ENCODE measurements at regions not wholly inside any gene's neighbourhood (a gene's known extent, or its start where the extent isn't known, plus 50 kb on each side); places are given as distances from the start of the nearest gene placed in this dataset.

GRCh38 chr4:189385579-189385978 lies 555.1 kb upstream of the FRG1 start:
- Histone ChIP-seq H3K27me3 (ENCODE audit: control insufficient read depth, insufficient read depth, low read length) (no peaks in the 10 kb centered on the region), H3K27ac (ENCODE audit: low read length) (no peak overlapping the region), H3K9me3 (ENCODE audit: control insufficient read depth, low read depth, low read length) (no peaks in the 10 kb centered on the region), H3K36me3 (ENCODE audit: control insufficient read depth, insufficient read depth, low read length) (no peaks in the 10 kb centered on the region), H3K4me1 (ENCODE audit: control insufficient read depth, insufficient read depth, low read length) (no peaks in the 10 kb centered on the region), H3K4me3 (ENCODE audit: low read length) (no peak overlapping the region)
- DNase-seq = peak in 1 of 2 donors; percentile 26
- WGBS (ENCODE audit: insufficient coverage, low lambda C conversion rate) = 13% methylated on average over 1 of the region's 2 CpGs

- no peaks in the 10 kb centered on the region for H3K4me1 ChIP-seq (ENCODE audit: control insufficient read depth, insufficient read depth, low read length)
- no peak for DNase-seq
- H3K9me3 ChIP-seq (ENCODE audit: control insufficient read depth, low read depth, low read length) = no peaks in the 10 kb centered on the region
- H3K27ac ChIP-seq (ENCODE audit: low read length) = no peak overlapping the region
- 100% methylated on average over 1 of the region's 7 CpGs for WGBS (ENCODE audit: insufficient coverage, low lambda C conversion rate)
- no peaks in the 10 kb centered on the region for H3K27me3 ChIP-seq (ENCODE audit: control insufficient read depth, insufficient read depth, low read length)
- H3K4me3 ChIP-seq (ENCODE audit: low read length) = no peak overlapping the region
- no peaks in the 10 kb centered on the region for H3K36me3 ChIP-seq (ENCODE audit: control insufficient read depth, insufficient read depth, low read length)
Observed at GRCh38 chr4:189396435-189396834, 544.2 kb upstream of the FRG1 start.

- no peaks in the 10 kb centered on the region for H3K4me1 ChIP-seq (ENCODE audit: control insufficient read depth, insufficient read depth, low read length)
- WGBS (ENCODE audit: insufficient coverage, low lambda C conversion rate) = no CpG with 5 or more reads among the region's 1 CpG
- H3K9me3 ChIP-seq (ENCODE audit: control insufficient read depth, low read depth, low read length) = peaks cover 2% of the 10 kb centered on the region
- H3K4me3 ChIP-seq (ENCODE audit: low read length) = no peak overlapping the region
- no peak for DNase-seq
- no peak overlapping the region for H3K27ac ChIP-seq (ENCODE audit: low read length)
- H3K27me3 ChIP-seq (ENCODE audit: control insufficient read depth, insufficient read depth, low read length) = no peaks in the 10 kb centered on the region
- no peaks in the 10 kb centered on the region for H3K36me3 ChIP-seq (ENCODE audit: control insufficient read depth, insufficient read depth, low read length)
Observed at GRCh38 chr4:189404271-189404670, 536.4 kb upstream of the FRG1 start.

GRCh38 chr4:189409158-189409557 lies 531.5 kb upstream of the FRG1 start:
- WGBS (ENCODE audit: insufficient coverage, low lambda C conversion rate) = 90% methylated on average over 2 of the region's 6 CpGs

GRCh38 chr4:189414021-189414420 lies 526.7 kb upstream of the FRG1 start:
- H3K27ac ChIP-seq (ENCODE audit: low read length) = no peak overlapping the region
- H3K27me3 ChIP-seq (ENCODE audit: control insufficient read depth, insufficient read depth, low read length) = no peaks in the 10 kb centered on the region
- H3K4me1 ChIP-seq (ENCODE audit: control insufficient read depth, insufficient read depth, low read length) = no peaks in the 10 kb centered on the region
- WGBS (ENCODE audit: insufficient coverage, low lambda C conversion rate) = 85% methylated on average over 2 of the region's 4 CpGs
- no peaks in the 10 kb centered on the region for H3K9me3 ChIP-seq (ENCODE audit: control insufficient read depth, low read depth, low read length)
- no peak overlapping the region for H3K4me3 ChIP-seq (ENCODE audit: low read length)
- DNase-seq = no peak
- no peaks in the 10 kb centered on the region for H3K36me3 ChIP-seq (ENCODE audit: control insufficient read depth, insufficient read depth, low read length)

More at GRCh38 chr4:189409158-189409557, 531.5 kb upstream of the FRG1 start:
- H3K27ac ChIP-seq (ENCODE audit: low read length) = no peak overlapping the region
- H3K9me3 ChIP-seq (ENCODE audit: control insufficient read depth, low read depth, low read length) = peaks cover 2% of the 10 kb centered on the region
- H3K36me3 ChIP-seq (ENCODE audit: control insufficient read depth, insufficient read depth, low read length) = no peaks in the 10 kb centered on the region
- no peak overlapping the region for H3K4me3 ChIP-seq (ENCODE audit: low read length)
- no peaks in the 10 kb centered on the region for H3K27me3 ChIP-seq (ENCODE audit: control insufficient read depth, insufficient read depth, low read length)
- no peak for DNase-seq
- H3K4me1 ChIP-seq (ENCODE audit: control insufficient read depth, insufficient read depth, low read length) = no peaks in the 10 kb centered on the region

GRCh38 chr4:189420572-189420971 lies 520.1 kb upstream of the FRG1 start:
- Histone ChIP-seq H3K4me1 (ENCODE audit: control insufficient read depth, insufficient read depth, low read length) (no peaks in the 10 kb centered on the region), H3K4me3 (ENCODE audit: low read length) (no peak overlapping the region), H3K9me3 (ENCODE audit: control insufficient read depth, low read depth, low read length) (no peaks in the 10 kb centered on the region), H3K27me3 (ENCODE audit: control insufficient read depth, insufficient read depth, low read length) (no peaks in the 10 kb centered on the region), H3K27ac (ENCODE audit: low read length) (no peak overlapping the region), H3K36me3 (ENCODE audit: control insufficient read depth, insufficient read depth, low read length) (no peaks in the 10 kb centered on the region)
- 28% methylated on average over 2 of the region's 10 CpGs for WGBS (ENCODE audit: insufficient coverage, low lambda C conversion rate)
- peak; percentile 12 to 80 for DNase-seq

GRCh38 chr4:189436207-189436606 lies 504.5 kb upstream of the FRG1 start:
- Histone ChIP-seq H3K27me3 (ENCODE audit: control insufficient read depth, insufficient read depth, low read length) (no peaks in the 10 kb centered on the region), H3K4me3 (ENCODE audit: low read length) (no peak overlapping the region), H3K27ac (ENCODE audit: low read length) (no peak overlapping the region), H3K36me3 (ENCODE audit: control insufficient read depth, insufficient read depth, low read length) (no peaks in the 10 kb centered on the region), H3K9me3 (ENCODE audit: control insufficient read depth, low read depth, low read length) (no peaks in the 10 kb centered on the region), H3K4me1 (ENCODE audit: control insufficient read depth, insufficient read depth, low read length) (no peaks in the 10 kb centered on the region)
- DNase-seq = no peak
- WGBS (ENCODE audit: insufficient coverage, low lambda C conversion rate) = no CpG with 5 or more reads among the region's 3 CpGs

GRCh38 chr4:189440716-189441115 lies 500.0 kb upstream of the FRG1 start:
- WGBS (ENCODE audit: insufficient coverage, low lambda C conversion rate) = 57% methylated on average over 1 of the region's 4 CpGs

GRCh38 chr4:189443341-189443740 lies 497.3 kb upstream of the FRG1 start:
- no peak for DNase-seq
- no peaks in the 10 kb centered on the region for H3K27me3 ChIP-seq (ENCODE audit: control insufficient read depth, insufficient read depth, low read length)
- H3K27ac ChIP-seq (ENCODE audit: low read length) = no peak overlapping the region
- 81% methylated on average over 5 of the region's 6 CpGs for WGBS (ENCODE audit: insufficient coverage, low lambda C conversion rate)
- H3K4me1 ChIP-seq (ENCODE audit: control insufficient read depth, insufficient read depth, low read length) = no peaks in the 10 kb centered on the region
- no peak overlapping the region for H3K4me3 ChIP-seq (ENCODE audit: low read length)
- H3K9me3 ChIP-seq (ENCODE audit: control insufficient read depth, low read depth, low read length) = no peaks in the 10 kb centered on the region
- H3K36me3 ChIP-seq (ENCODE audit: control insufficient read depth, insufficient read depth, low read length) = no peaks in the 10 kb centered on the region

More at GRCh38 chr4:189440716-189441115, 500.0 kb upstream of the FRG1 start:
- Histone ChIP-seq H3K9me3 (ENCODE audit: control insufficient read depth, low read depth, low read length) (no peaks in the 10 kb centered on the region), H3K27me3 (ENCODE audit: control insufficient read depth, insufficient read depth, low read length) (no peaks in the 10 kb centered on the region), H3K36me3 (ENCODE audit: control insufficient read depth, insufficient read depth, low read length) (no peaks in the 10 kb centered on the region), H3K4me1 (ENCODE audit: control insufficient read depth, insufficient read depth, low read length) (no peaks in the 10 kb centered on the region), H3K27ac (ENCODE audit: low read length) (no peak overlapping the region), H3K4me3 (ENCODE audit: low read length) (no peak overlapping the region)
- no peak for DNase-seq

GRCh38 chr4:189445613-189446012 lies 495.1 kb upstream of the FRG1 start:
- no peaks in the 10 kb centered on the region for H3K36me3 ChIP-seq (ENCODE audit: control insufficient read depth, insufficient read depth, low read length)
- no peaks in the 10 kb centered on the region for H3K27me3 ChIP-seq (ENCODE audit: control insufficient read depth, insufficient read depth, low read length)
- no peak for DNase-seq
- H3K4me1 ChIP-seq (ENCODE audit: control insufficient read depth, insufficient read depth, low read length) = no peaks in the 10 kb centered on the region
- H3K9me3 ChIP-seq (ENCODE audit: control insufficient read depth, low read depth, low read length) = no peaks in the 10 kb centered on the region
- H3K27ac ChIP-seq (ENCODE audit: low read length) = no peak overlapping the region
- H3K4me3 ChIP-seq (ENCODE audit: low read length) = no peak overlapping the region

GRCh38 chr4:189463734-189464133 lies 476.9 kb upstream of the FRG1 start:
- DNase-seq = no peak
- 90% methylated on average over 2 of the region's 12 CpGs for WGBS (ENCODE audit: insufficient coverage, low lambda C conversion rate)
- no peak overlapping the region for H3K4me3 ChIP-seq (ENCODE audit: low read length)
- no peaks in the 10 kb centered on the region for H3K4me1 ChIP-seq (ENCODE audit: control insufficient read depth, insufficient read depth, low read length)
- H3K27ac ChIP-seq (ENCODE audit: low read length) = no peak overlapping the region
- no peaks in the 10 kb centered on the region for H3K36me3 ChIP-seq (ENCODE audit: control insufficient read depth, insufficient read depth, low read length)
- H3K27me3 ChIP-seq (ENCODE audit: control insufficient read depth, insufficient read depth, low read length) = no peaks in the 10 kb centered on the region
- H3K9me3 ChIP-seq (ENCODE audit: control insufficient read depth, low read depth, low read length) = peaks cover 12% of the 10 kb centered on the region
